Activated T-helper 2 cell treated with anti-CD3 and anti-CD28 coated beads, Interferon-gamma antibody, Interleukin-2, Interleukin-4, amounts not matched to agents 10 μg/mL and 5 μg/mL and 100 μg/mL, durations not matched to agents 14 hours and 24 hours and 36 hours (primary cell): ENCODE measurements at regions not wholly inside any gene's neighbourhood (a gene's known extent, or its start where the extent isn't known, plus 50 kb on each side); places are given as distances from the start of the nearest gene placed in this dataset.

Experiments
- DNase-seq: peaks from one replicate; pipeline ENCODE4 v3.0.0; 2021; ENCODE audit warnings: low spot score
- H3K27ac Mint-ChIP-seq: one replicate; pipeline ENCODE4 v1.8.0; 2021; ENCODE audit warnings: mixed read lengths
- H3K27me3 Mint-ChIP-seq: one replicate; pipeline ENCODE4 v1.8.0; 2021; ENCODE audit warnings: low read depth, mixed read lengths
- H3K36me3 Mint-ChIP-seq: one replicate; pipeline ENCODE4 v1.8.0; 2021; ENCODE audit warnings: low read depth, mixed read lengths
- H3K4me1 Mint-ChIP-seq: one replicate; pipeline ENCODE4 v1.8.0; 2021; ENCODE audit warnings: low read depth, mixed read lengths
- H3K4me3 Mint-ChIP-seq: one replicate; pipeline ENCODE4 v1.8.0; 2021; ENCODE audit warnings: low read depth, mild to moderate bottlenecking, moderate library complexity, mixed read lengths
- H3K9me3 Mint-ChIP-seq: one replicate; pipeline ENCODE4 v1.8.0; 2021; ENCODE audit warnings: mixed read lengths
- intact Hi-C: fragments of 100-400 bp; cut with micrococcal nuclease; formaldehyde crosslinking; loops from one replicate; pipeline ENCODE4 v1.15.1; 2023

GRCh38 chr22:48055827-48056226 is 1293.4 kb downstream of the TBC1D22A start:
- Mint-ChIP-seq H3K27ac (no peak overlapping the region), H3K4me3 (no peak overlapping the region), H3K9me3 (no peaks in the 10 kb centered on the region), H3K27me3 (no peaks in the 10 kb centered on the region), H3K36me3 (no peaks in the 10 kb centered on the region), H3K4me1 (no peaks in the 10 kb centered on the region)
- intact Hi-C loops, result no loop called here
- DNase-seq, result no peak

- Mint-ChIP-seq H3K4me3 (no peak overlapping the region), H3K9me3 (no peaks in the 10 kb centered on the region), H3K36me3 (no peaks in the 10 kb centered on the region), H3K4me1 (no peaks in the 10 kb centered on the region), H3K27ac (no peak overlapping the region), H3K27me3 (no peaks in the 10 kb centered on the region)
- intact Hi-C loops, result no loop called here
- DNase-seq, result no peak
Observed at GRCh38 chr22:48055185-48055584, 1292.7 kb downstream of the TBC1D22A start.

- Mint-ChIP-seq H3K4me3 (no peak overlapping the region), H3K9me3 (no peaks in the 10 kb centered on the region), H3K36me3 (no peaks in the 10 kb centered on the region), H3K27ac (no peak overlapping the region), H3K4me1 (no peaks in the 10 kb centered on the region), H3K27me3 (no peaks in the 10 kb centered on the region)
- DNase-seq, result no peak
- intact Hi-C loops, result no loop called here
Observed at GRCh38 chr22:48054596-48054995, 1292.1 kb downstream of the TBC1D22A start.

GRCh38 chr22:48053973-48054372 is 1291.5 kb downstream of the TBC1D22A start:
- intact Hi-C loops, result no loop called here

GRCh38 chr22:48053486-48053885 is 1291.0 kb downstream of the TBC1D22A start:
- no peaks in the 10 kb centered on the region for H3K9me3 Mint-ChIP-seq
- no peaks in the 10 kb centered on the region for H3K27me3 Mint-ChIP-seq
- no peaks in the 10 kb centered on the region for H3K4me1 Mint-ChIP-seq
- intact Hi-C loops, result no loop called here
- no peaks in the 10 kb centered on the region for H3K36me3 Mint-ChIP-seq
- no peak overlapping the region for H3K27ac Mint-ChIP-seq
- DNase-seq, result no peak
- H3K4me3 Mint-ChIP-seq, result no peak overlapping the region

More at GRCh38 chr22:48053973-48054372, 1291.5 kb downstream of the TBC1D22A start:
- no peaks in the 10 kb centered on the region for H3K9me3 Mint-ChIP-seq
- no peak overlapping the region for H3K4me3 Mint-ChIP-seq
- H3K27ac Mint-ChIP-seq, result no peak overlapping the region
- no peaks in the 10 kb centered on the region for H3K4me1 Mint-ChIP-seq
- H3K36me3 Mint-ChIP-seq, result no peaks in the 10 kb centered on the region
- DNase-seq, result no peak
- no peaks in the 10 kb centered on the region for H3K27me3 Mint-ChIP-seq

- Mint-ChIP-seq H3K27ac (no peak overlapping the region), H3K36me3 (no peaks in the 10 kb centered on the region), H3K27me3 (no peaks in the 10 kb centered on the region), H3K9me3 (no peaks in the 10 kb centered on the region), H3K4me1 (no peaks in the 10 kb centered on the region), H3K4me3 (no peak overlapping the region)
- intact Hi-C loops, result no loop called here
- no peak for DNase-seq
Observed at GRCh38 chr22:48052621-48052890, 1290.1 kb downstream of the TBC1D22A start.

GRCh38 chr22:48051796-48052620 is 1289.6 kb downstream of the TBC1D22A start:
- Mint-ChIP-seq H3K27ac (no peak overlapping the region), H3K36me3 (no peaks in the 10 kb centered on the region), H3K4me3 (no peak overlapping the region), H3K4me1 (no peaks in the 10 kb centered on the region), H3K27me3 (no peaks in the 10 kb centered on the region), H3K9me3 (no peaks in the 10 kb centered on the region)
- DNase-seq, result no peak
- intact Hi-C loops, result no loop called here

- Mint-ChIP-seq H3K36me3 (no peaks in the 10 kb centered on the region), H3K27me3 (peaks cover 2% of the 10 kb centered on the region), H3K9me3 (no peaks in the 10 kb centered on the region), H3K27ac (no peak overlapping the region), H3K4me3 (no peak overlapping the region), H3K4me1 (no peaks in the 10 kb centered on the region)
- DNase-seq, result no peak
- intact Hi-C loops, result no loop called here
Observed at GRCh38 chr22:48050836-48051235, 1288.4 kb downstream of the TBC1D22A start.

GRCh38 chr22:48049116-48049515 is 1286.7 kb downstream of the TBC1D22A start:
- H3K9me3 Mint-ChIP-seq, result no peaks in the 10 kb centered on the region
- no peaks in the 10 kb centered on the region for H3K4me1 Mint-ChIP-seq
- no peaks in the 10 kb centered on the region for H3K36me3 Mint-ChIP-seq
- intact Hi-C loops, result no loop called here
- H3K27ac Mint-ChIP-seq, result no peak overlapping the region
- H3K4me3 Mint-ChIP-seq, result no peak overlapping the region
- peaks cover 4% of the 10 kb centered on the region for H3K27me3 Mint-ChIP-seq
- no peak for DNase-seq

- no peaks in the 10 kb centered on the region for H3K4me1 Mint-ChIP-seq
- H3K9me3 Mint-ChIP-seq, result no peaks in the 10 kb centered on the region
- H3K27ac Mint-ChIP-seq, result no peak overlapping the region
- H3K36me3 Mint-ChIP-seq, result no peaks in the 10 kb centered on the region
- H3K4me3 Mint-ChIP-seq, result no peak overlapping the region
- intact Hi-C loops, result no loop called here
- peaks cover 7% of the 10 kb centered on the region for H3K27me3 Mint-ChIP-seq
- no peak for DNase-seq
Observed at GRCh38 chr22:48047722-48048500, 1285.5 kb downstream of the TBC1D22A start.

GRCh38 chr22:48045369-48045768 is 1282.9 kb downstream of the TBC1D22A start:
- Mint-ChIP-seq H3K4me3 (no peak overlapping the region), H3K36me3 (no peaks in the 10 kb centered on the region), H3K27ac (no peak overlapping the region), H3K9me3 (no peaks in the 10 kb centered on the region), H3K4me1 (no peaks in the 10 kb centered on the region), H3K27me3 (peaks cover 11% of the 10 kb centered on the region)
- no peak for DNase-seq
- intact Hi-C loops, result no loop called here

GRCh38 chr22:48044487-48045060 is 1282.1 kb downstream of the TBC1D22A start:
- H3K27me3 Mint-ChIP-seq, result peaks cover 11% of the 10 kb centered on the region
- intact Hi-C loops, result no loop called here
- H3K27ac Mint-ChIP-seq, result no peak overlapping the region
- DNase-seq, result no peak
- no peaks in the 10 kb centered on the region for H3K9me3 Mint-ChIP-seq
- no peaks in the 10 kb centered on the region for H3K36me3 Mint-ChIP-seq
- no peak overlapping the region for H3K4me3 Mint-ChIP-seq
- H3K4me1 Mint-ChIP-seq, result no peaks in the 10 kb centered on the region

GRCh38 chr22:48043581-48043980 is 1281.1 kb downstream of the TBC1D22A start:
- Mint-ChIP-seq H3K27ac (no peak overlapping the region), H3K27me3 (peaks cover 11% of the 10 kb centered on the region), H3K4me1 (no peaks in the 10 kb centered on the region), H3K36me3 (no peaks in the 10 kb centered on the region), H3K9me3 (no peaks in the 10 kb centered on the region), H3K4me3 (no peak overlapping the region)
- DNase-seq, result no peak
- intact Hi-C loops, result no loop called here
